ENCODE measurements at regions not wholly inside any gene's neighbourhood (a gene's known extent, or its start where the extent isn't known, plus 50 kb on each side); places are given as distances from the start of the nearest gene placed in this dataset.

- TF ChIP-seq CTCF (IDR thresholded peaks at IDR 0.05; ENCODE audit: low read depth, low read length): no peak
- TF ChIP-seq EZH2phosphoT487 (IDR thresholded peaks at IDR 0.05; ENCODE audit: low read depth): no peak
Observed at GRCh38 chrX:122783918-122784317, 400.2 kb upstream of the GRIA3 start.
